ENCODE measurements at regions not wholly inside any gene's neighbourhood (a gene's known extent, or its start where the extent isn't known, plus 50 kb on each side); places are given as distances from the start of the nearest gene placed in this dataset.
A peak's percentile ranks its signal among the peaks of the same experiment; 100 is the strongest.
"Not testable (repeated sequence)": the region's sequence is repeated elsewhere in the genome, so short reads cannot be mapped to it uniquely, and the experiment has no call there.

DNA sequence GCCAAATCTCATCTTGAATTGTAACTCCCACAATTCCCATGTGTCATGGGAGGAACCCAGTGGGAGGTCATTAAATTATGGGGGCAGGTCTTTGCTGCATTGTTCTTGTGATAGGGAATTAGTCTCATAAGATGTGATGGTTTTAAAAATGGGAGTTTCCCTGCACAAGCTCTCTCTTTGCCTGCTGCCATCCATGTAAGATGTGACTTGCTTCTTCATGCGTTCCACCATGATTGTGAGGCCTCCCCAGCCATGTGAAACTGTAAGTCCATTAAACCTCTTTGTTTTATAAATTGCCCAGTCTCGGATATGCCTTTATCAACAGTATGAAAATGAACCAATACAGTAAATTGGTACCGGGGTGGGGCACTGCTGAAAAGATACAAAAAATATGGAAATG, 974.5 kb downstream of the MCTP2 start:
- CTCF ChIA-PET (ENCODE audit: partially characterized antibody); H3K27me3 ChIP-seq (ENCODE audit: insufficient read depth, low read length); H3K27ac Mint-ChIP-seq; intact Hi-C loops (cut with micrococcal nuclease); H3K9me3 ChIP-seq (ENCODE audit: control insufficient read depth in 1 of 2, low read length in 2 of 2); POLR2A ChIA-PET (ENCODE audit: partially characterized antibody); H3K27me3 Mint-ChIP-seq; H3K4me1 ChIP-seq (ENCODE audit: insufficient read depth, low read length); H3K36me3 ChIP-seq (ENCODE audit: insufficient read depth, low read length); DNase-seq; H3K4me3 Mint-ChIP-seq; H3K4me1 Mint-ChIP-seq; H3K36me3 Mint-ChIP-seq; H3K4me3 ChIP-seq (ENCODE audit: low read length in 2 of 2); H3K27ac ChIP-seq (ENCODE audit: low read depth, low read length): not testable (repeated sequence)
- peaks cover 2 to 36% (median 27%) of the 10 kb centered on the region in 8 donors for H3K9me3 Mint-ChIP-seq

- H3K27ac ChIP-seq (ENCODE audit: low read depth, low read length): no peak overlapping the region
- H3K4me3 ChIP-seq (ENCODE audit: low read length in 2 of 2): no peak overlapping the region
- POLR2A ChIA-PET (ENCODE audit: partially characterized antibody): no interaction called here
- H3K4me1 ChIP-seq (ENCODE audit: insufficient read depth, low read length): no peaks in the 10 kb centered on the region
- H3K27me3 ChIP-seq (ENCODE audit: insufficient read depth, low read length): no peaks in the 10 kb centered on the region
- Mint-ChIP-seq H3K27me3 (no peaks in the 10 kb centered on the region), H3K4me3 (no peak overlapping the region), H3K4me1 (no peaks in the 10 kb centered on the region), H3K27ac (no peak overlapping the region), H3K36me3 (no peaks in the 10 kb centered on the region), H3K9me3 (peaks cover 0 to 29% (median 23%) of the 10 kb centered on the region in 8 donors)
- no peaks in the 10 kb centered on the region for H3K9me3 ChIP-seq (ENCODE audit: control insufficient read depth in 1 of 2, low read length in 2 of 2)
- CTCF ChIA-PET (ENCODE audit: partially characterized antibody): no interaction called here
- intact Hi-C loops (cut with micrococcal nuclease): no loop called here
- no peaks in the 10 kb centered on the region for H3K36me3 ChIP-seq (ENCODE audit: insufficient read depth, low read length)
- DNase-seq: no peak
Observed at GRCh38 chr15:95208071-95208470, 976.7 kb downstream of the MCTP2 start.

- Mint-ChIP-seq H3K27ac (no peak overlapping the region), H3K4me1 (no peaks in the 10 kb centered on the region), H3K36me3 (no peaks in the 10 kb centered on the region), H3K4me3 (no peak overlapping the region), H3K9me3 (peaks cover 0 to 25% (median 22%) of the 10 kb centered on the region in 8 donors), H3K27me3 (no peaks in the 10 kb centered on the region)
- Histone ChIP-seq H3K27ac (ENCODE audit: low read depth, low read length) (no peak overlapping the region), H3K36me3 (ENCODE audit: insufficient read depth, low read length) (no peaks in the 10 kb centered on the region), H3K4me1 (ENCODE audit: insufficient read depth, low read length) (no peaks in the 10 kb centered on the region), H3K4me3 (ENCODE audit: low read length in 2 of 2) (no peak overlapping the region), H3K27me3 (ENCODE audit: insufficient read depth, low read length) (no peaks in the 10 kb centered on the region), H3K9me3 (ENCODE audit: control insufficient read depth in 1 of 2, low read length in 2 of 2) (no peaks in the 10 kb centered on the region)
- ChIA-PET CTCF (ENCODE audit: partially characterized antibody) (no interaction called here), POLR2A (ENCODE audit: partially characterized antibody) (no interaction called here)
- no peak for DNase-seq
- intact Hi-C loops (cut with micrococcal nuclease): no loop called here
Observed at GRCh38 chr15:95208988-95209387, 977.6 kb downstream of the MCTP2 start.

DNA sequence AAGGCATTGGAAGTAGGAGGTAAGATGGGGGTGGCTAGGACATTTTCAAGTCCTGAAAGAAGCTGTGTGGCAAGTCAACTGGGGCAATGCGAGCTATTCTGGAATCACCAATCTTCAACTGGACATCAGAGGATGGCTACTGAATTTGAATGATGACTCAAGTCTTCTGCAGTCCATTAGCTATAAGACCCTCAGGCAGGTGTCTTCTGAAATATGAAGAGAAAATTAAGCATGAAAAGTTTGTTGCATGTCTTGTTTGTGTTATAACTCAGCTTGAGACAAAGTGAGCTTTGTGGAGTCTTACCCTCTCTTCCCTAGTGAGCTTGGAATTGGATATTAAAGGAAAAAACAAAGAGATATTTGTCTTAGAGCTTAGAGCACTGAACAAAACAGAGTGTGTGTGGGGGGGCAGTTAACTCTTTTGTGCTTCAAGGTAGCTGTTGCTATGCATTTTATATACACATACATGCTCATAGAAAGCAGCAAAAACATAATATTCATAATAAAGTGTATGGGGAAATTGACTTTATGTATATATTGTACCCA, 979.1 kb downstream of the MCTP2 start:
- no peaks in the 10 kb centered on the region for H3K27me3 Mint-ChIP-seq
- ChIA-PET POLR2A (ENCODE audit: partially characterized antibody) (no interaction called here), CTCF (ENCODE audit: partially characterized antibody) (no interaction called here)
- DNase-seq: no peak
- no peak overlapping the region for H3K27ac ChIP-seq (ENCODE audit: low read depth, low read length)
- H3K4me1 Mint-ChIP-seq: no peaks in the 10 kb centered on the region
- H3K36me3 ChIP-seq (ENCODE audit: insufficient read depth, low read length): no peaks in the 10 kb centered on the region
- H3K27me3 ChIP-seq (ENCODE audit: insufficient read depth, low read length): no peaks in the 10 kb centered on the region
- H3K4me1 ChIP-seq (ENCODE audit: insufficient read depth, low read length): no peaks in the 10 kb centered on the region
- no peak overlapping the region for H3K4me3 Mint-ChIP-seq
- intact Hi-C loops (cut with micrococcal nuclease): no loop called here
- no peak overlapping the region for H3K4me3 ChIP-seq (ENCODE audit: low read length in 2 of 2)
- H3K36me3 Mint-ChIP-seq: no peaks in the 10 kb centered on the region
- peaks cover 0 to 24% (median 18%) of the 10 kb centered on the region in 8 donors for H3K9me3 Mint-ChIP-seq
- H3K9me3 ChIP-seq (ENCODE audit: control insufficient read depth in 1 of 2, low read length in 2 of 2): no peaks in the 10 kb centered on the region
- no peak overlapping the region for H3K27ac Mint-ChIP-seq

DNA sequence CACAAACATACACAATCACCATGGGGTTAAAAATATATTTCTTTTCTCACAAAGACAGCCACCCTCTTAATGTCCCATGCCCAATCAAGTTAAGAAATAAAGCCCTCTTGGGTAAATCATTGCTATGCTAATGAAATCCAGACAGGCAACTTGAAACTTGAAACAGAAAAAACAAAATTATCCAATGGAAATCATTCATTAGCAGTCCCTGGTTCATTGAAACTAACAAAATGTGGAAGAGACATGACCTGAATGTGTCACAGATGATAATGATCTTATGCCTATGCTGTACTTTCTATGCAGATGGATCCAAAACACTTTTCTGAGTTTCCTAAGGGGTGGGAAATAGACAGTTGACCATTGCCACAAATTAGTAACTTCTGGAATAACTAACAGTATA, 983.7 kb downstream of the MCTP2 start:
- CTCF ChIA-PET (ENCODE audit: partially characterized antibody): no interaction called here
- Histone ChIP-seq H3K36me3 (ENCODE audit: insufficient read depth, low read length) (no peaks in the 10 kb centered on the region), H3K9me3 (ENCODE audit: control insufficient read depth in 1 of 2, low read length in 2 of 2) (no peaks in the 10 kb centered on the region), H3K4me3 (ENCODE audit: low read length in 2 of 2) (no peak overlapping the region), H3K27me3 (ENCODE audit: insufficient read depth, low read length) (no peaks in the 10 kb centered on the region), H3K4me1 (ENCODE audit: insufficient read depth, low read length) (no peaks in the 10 kb centered on the region), H3K27ac (ENCODE audit: low read depth, low read length) (no peak overlapping the region)
- no peaks in the 10 kb centered on the region for H3K4me1 Mint-ChIP-seq
- H3K9me3 Mint-ChIP-seq: peaks cover 0 to 17% (median 7%) of the 10 kb centered on the region in 8 donors
- H3K27me3 Mint-ChIP-seq: no peaks in the 10 kb centered on the region
- H3K27ac Mint-ChIP-seq: no peak overlapping the region
- H3K36me3 Mint-ChIP-seq: no peaks in the 10 kb centered on the region
- POLR2A ChIA-PET (ENCODE audit: partially characterized antibody): no interaction called here
- intact Hi-C loops (cut with micrococcal nuclease): no loop called here
- H3K4me3 Mint-ChIP-seq: no peak overlapping the region
- no peak for DNase-seq

GRCh38 chr15:95226835-95227234, 995.5 kb downstream of the MCTP2 start:
- intact Hi-C loops (cut with micrococcal nuclease): no loop called here
- no peak overlapping the region for H3K4me3 Mint-ChIP-seq
- ChIA-PET CTCF (ENCODE audit: partially characterized antibody) (no interaction called here), POLR2A (ENCODE audit: partially characterized antibody) (no interaction called here)
- no peaks in the 10 kb centered on the region for H3K4me1 ChIP-seq (ENCODE audit: insufficient read depth, low read length)
- no peak overlapping the region for H3K27ac ChIP-seq (ENCODE audit: low read depth, low read length)
- H3K36me3 ChIP-seq (ENCODE audit: insufficient read depth, low read length): no peaks in the 10 kb centered on the region
- H3K9me3 ChIP-seq (ENCODE audit: control insufficient read depth in 1 of 2, low read length in 2 of 2): no peaks in the 10 kb centered on the region
- no peaks in the 10 kb centered on the region for H3K4me1 Mint-ChIP-seq
- no peaks in the 10 kb centered on the region for H3K27me3 Mint-ChIP-seq
- no peaks in the 10 kb centered on the region for H3K27me3 ChIP-seq (ENCODE audit: insufficient read depth, low read length)
- DNase-seq: no peak
- H3K4me3 ChIP-seq (ENCODE audit: low read length in 2 of 2): no peak overlapping the region
- peaks cover 0 to 1% of the 10 kb centered on the region in 2 donors for H3K36me3 Mint-ChIP-seq
- H3K27ac Mint-ChIP-seq: no peak overlapping the region
- H3K9me3 Mint-ChIP-seq: peaks cover 0 to 33% (median 11%) of the 10 kb centered on the region in 8 donors

GRCh38 chr15:95227235-95227634, 995.9 kb downstream of the MCTP2 start:
- intact Hi-C loops (cut with micrococcal nuclease): no loop called here
- H3K9me3 ChIP-seq (ENCODE audit: control insufficient read depth in 1 of 2, low read length in 2 of 2): no peaks in the 10 kb centered on the region
- H3K36me3 ChIP-seq (ENCODE audit: insufficient read depth, low read length): no peaks in the 10 kb centered on the region
- Mint-ChIP-seq H3K9me3 (peaks cover 0 to 29% (median 11%) of the 10 kb centered on the region in 8 donors), H3K27me3 (no peaks in the 10 kb centered on the region), H3K4me3 (no peak overlapping the region), H3K27ac (peak overlapping the region in 1 of 7 donors; percentile 26), H3K4me1 (no peaks in the 10 kb centered on the region), H3K36me3 (peaks cover 0 to 1% of the 10 kb centered on the region in 2 donors)
- CTCF ChIA-PET (ENCODE audit: partially characterized antibody): interaction anchor here (0.6 kb wide), 1 partner anchor 39 kb away, joined by 3 read pairs; no protein-coding TSS in a partner anchor
- no peaks in the 10 kb centered on the region for H3K27me3 ChIP-seq (ENCODE audit: insufficient read depth, low read length)
- H3K27ac ChIP-seq (ENCODE audit: low read depth, low read length): no peak overlapping the region
- POLR2A ChIA-PET (ENCODE audit: partially characterized antibody): no interaction called here
- no peaks in the 10 kb centered on the region for H3K4me1 ChIP-seq (ENCODE audit: insufficient read depth, low read length)
- no peak overlapping the region for H3K4me3 ChIP-seq (ENCODE audit: low read length in 2 of 2)
- no peak for DNase-seq

Measured in CD4-positive, alpha-beta memory T cell (primary cell).